ENCODE measurements at regions not wholly inside any gene's neighbourhood (a gene's known extent, or its start where the extent isn't known, plus 50 kb on each side); places are given as distances from the start of the nearest gene placed in this dataset.

DNA sequence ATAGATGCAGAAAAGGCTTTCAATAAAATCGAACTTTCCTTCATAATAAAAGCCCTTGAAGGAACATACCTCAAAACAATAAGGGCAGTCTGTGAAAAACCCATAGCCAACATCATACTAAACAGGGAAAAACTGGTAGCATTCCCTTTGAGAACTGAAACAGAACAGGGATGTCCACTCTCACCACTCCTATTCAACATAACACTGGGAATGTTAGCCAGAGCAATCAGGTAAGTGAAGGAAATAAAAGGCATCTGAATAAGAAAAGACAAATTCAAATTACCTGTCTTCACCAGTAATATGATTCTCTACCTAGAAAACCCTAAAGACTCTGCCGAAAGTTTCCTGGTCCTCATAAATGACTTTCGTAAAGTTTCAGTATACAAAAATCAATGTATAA lies 861.0 kb upstream of the VRK2 start:
- TF ChIP-seq, protein P1, sequence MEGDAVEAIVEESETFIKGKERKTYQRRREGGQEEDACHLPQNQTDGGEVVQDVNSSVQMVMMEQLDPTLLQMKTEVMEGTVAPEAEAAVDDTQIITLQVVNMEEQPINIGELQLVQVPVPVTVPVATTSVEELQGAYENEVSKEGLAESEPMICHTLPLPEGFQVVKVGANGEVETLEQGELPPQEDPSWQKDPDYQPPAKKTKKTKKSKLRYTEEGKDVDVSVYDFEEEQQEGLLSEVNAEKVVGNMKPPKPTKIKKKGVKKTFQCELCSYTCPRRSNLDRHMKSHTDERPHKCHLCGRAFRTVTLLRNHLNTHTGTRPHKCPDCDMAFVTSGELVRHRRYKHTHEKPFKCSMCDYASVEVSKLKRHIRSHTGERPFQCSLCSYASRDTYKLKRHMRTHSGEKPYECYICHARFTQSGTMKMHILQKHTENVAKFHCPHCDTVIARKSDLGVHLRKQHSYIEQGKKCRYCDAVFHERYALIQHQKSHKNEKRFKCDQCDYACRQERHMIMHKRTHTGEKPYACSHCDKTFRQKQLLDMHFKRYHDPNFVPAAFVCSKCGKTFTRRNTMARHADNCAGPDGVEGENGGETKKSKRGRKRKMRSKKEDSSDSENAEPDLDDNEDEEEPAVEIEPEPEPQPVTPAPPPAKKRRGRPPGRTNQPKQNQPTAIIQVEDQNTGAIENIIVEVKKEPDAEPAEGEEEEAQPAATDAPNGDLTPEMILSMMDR (IDR thresholded peaks at IDR 0.05): no peak
- TF ChIP-seq POLR2A (IDR thresholded peaks at IDR 0.05): no peak
